ENCODE measurements at regions not wholly inside any gene's neighbourhood (a gene's known extent, or its start where the extent isn't known, plus 50 kb on each side); places are given as distances from the start of the nearest gene placed in this dataset.

DNA sequence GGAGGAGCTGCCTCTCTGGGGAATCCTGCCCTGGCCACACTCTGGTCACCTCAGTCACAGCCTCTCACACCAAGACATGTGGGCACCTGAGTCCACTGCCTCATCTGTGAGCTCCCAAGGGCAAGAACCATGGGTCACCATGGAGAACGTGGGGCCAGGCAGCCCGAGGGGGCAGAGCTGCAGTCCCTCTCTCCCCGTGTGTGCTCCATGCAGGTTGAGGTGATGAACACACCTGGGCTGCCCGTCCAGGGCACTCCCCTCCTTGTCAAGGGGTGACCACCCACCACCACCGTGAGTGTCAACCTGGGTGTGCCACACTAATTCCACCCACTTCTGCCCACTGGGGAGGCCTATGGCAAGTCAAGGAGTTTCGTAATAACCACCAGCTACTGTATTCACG, 159.6 kb upstream of the RAB6C start:
- peaks cover 22% of the 10 kb centered on the region for H3K9me3 Mint-ChIP-seq
- H3K4me1 Mint-ChIP-seq, result no peaks in the 10 kb centered on the region
- DNase-seq (ENCODE audit: low spot score) (no peak), ATAC-seq (no peak)
- no peak overlapping the region for H3K27ac Mint-ChIP-seq
- POLR2A ChIA-PET, result no interaction called here
- no peaks in the 10 kb centered on the region; the same call in 1 of the 2 replicates for H3K27me3 Mint-ChIP-seq (ENCODE audit: low read depth)
- CTCF ChIA-PET, result no interaction called here
- no peak for TF ChIP-seq IRF2 (CRISPR knock-in tag; IDR thresholded peaks at IDR 0.05; ENCODE audit: borderline replicate concordance, low read depth)
- TF ChIP-seq, protein P1, sequence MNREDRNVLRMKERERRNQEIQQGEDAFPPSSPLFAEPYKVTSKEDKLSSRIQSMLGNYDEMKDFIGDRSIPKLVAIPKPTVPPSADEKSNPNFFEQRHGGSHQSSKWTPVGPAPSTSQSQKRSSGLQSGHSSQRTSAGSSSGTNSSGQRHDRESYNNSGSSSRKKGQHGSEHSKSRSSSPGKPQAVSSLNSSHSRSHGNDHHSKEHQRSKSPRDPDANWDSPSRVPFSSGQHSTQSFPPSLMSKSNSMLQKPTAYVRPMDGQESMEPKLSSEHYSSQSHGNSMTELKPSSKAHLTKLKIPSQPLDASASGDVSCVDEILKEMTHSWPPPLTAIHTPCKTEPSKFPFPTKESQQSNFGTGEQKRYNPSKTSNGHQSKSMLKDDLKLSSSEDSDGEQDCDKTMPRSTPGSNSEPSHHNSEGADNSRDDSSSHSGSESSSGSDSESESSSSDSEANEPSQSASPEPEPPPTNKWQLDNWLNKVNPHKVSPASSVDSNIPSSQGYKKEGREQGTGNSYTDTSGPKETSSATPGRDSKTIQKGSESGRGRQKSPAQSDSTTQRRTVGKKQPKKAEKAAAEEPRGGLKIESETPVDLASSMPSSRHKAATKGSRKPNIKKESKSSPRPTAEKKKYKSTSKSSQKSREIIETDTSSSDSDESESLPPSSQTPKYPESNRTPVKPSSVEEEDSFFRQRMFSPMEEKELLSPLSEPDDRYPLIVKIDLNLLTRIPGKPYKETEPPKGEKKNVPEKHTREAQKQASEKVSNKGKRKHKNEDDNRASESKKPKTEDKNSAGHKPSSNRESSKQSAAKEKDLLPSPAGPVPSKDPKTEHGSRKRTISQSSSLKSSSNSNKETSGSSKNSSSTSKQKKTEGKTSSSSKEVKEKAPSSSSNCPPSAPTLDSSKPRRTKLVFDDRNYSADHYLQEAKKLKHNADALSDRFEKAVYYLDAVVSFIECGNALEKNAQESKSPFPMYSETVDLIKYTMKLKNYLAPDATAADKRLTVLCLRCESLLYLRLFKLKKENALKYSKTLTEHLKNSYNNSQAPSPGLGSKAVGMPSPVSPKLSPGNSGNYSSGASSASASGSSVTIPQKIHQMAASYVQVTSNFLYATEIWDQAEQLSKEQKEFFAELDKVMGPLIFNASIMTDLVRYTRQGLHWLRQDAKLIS (CRISPR knock-in tag; IDR thresholded peaks at IDR 0.05; ENCODE audit: borderline replicate concordance), result no peak
- TF ChIP-seq, protein P2, sequence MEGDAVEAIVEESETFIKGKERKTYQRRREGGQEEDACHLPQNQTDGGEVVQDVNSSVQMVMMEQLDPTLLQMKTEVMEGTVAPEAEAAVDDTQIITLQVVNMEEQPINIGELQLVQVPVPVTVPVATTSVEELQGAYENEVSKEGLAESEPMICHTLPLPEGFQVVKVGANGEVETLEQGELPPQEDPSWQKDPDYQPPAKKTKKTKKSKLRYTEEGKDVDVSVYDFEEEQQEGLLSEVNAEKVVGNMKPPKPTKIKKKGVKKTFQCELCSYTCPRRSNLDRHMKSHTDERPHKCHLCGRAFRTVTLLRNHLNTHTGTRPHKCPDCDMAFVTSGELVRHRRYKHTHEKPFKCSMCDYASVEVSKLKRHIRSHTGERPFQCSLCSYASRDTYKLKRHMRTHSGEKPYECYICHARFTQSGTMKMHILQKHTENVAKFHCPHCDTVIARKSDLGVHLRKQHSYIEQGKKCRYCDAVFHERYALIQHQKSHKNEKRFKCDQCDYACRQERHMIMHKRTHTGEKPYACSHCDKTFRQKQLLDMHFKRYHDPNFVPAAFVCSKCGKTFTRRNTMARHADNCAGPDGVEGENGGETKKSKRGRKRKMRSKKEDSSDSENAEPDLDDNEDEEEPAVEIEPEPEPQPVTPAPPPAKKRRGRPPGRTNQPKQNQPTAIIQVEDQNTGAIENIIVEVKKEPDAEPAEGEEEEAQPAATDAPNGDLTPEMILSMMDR (IDR thresholded peaks at IDR 0.05), result no peak
- no peak for TF ChIP-seq NFYB (CRISPR knock-in tag; conservative IDR thresholded peaks at IDR 0.05; ENCODE audit: low read depth)
- TF ChIP-seq, protein P3, sequence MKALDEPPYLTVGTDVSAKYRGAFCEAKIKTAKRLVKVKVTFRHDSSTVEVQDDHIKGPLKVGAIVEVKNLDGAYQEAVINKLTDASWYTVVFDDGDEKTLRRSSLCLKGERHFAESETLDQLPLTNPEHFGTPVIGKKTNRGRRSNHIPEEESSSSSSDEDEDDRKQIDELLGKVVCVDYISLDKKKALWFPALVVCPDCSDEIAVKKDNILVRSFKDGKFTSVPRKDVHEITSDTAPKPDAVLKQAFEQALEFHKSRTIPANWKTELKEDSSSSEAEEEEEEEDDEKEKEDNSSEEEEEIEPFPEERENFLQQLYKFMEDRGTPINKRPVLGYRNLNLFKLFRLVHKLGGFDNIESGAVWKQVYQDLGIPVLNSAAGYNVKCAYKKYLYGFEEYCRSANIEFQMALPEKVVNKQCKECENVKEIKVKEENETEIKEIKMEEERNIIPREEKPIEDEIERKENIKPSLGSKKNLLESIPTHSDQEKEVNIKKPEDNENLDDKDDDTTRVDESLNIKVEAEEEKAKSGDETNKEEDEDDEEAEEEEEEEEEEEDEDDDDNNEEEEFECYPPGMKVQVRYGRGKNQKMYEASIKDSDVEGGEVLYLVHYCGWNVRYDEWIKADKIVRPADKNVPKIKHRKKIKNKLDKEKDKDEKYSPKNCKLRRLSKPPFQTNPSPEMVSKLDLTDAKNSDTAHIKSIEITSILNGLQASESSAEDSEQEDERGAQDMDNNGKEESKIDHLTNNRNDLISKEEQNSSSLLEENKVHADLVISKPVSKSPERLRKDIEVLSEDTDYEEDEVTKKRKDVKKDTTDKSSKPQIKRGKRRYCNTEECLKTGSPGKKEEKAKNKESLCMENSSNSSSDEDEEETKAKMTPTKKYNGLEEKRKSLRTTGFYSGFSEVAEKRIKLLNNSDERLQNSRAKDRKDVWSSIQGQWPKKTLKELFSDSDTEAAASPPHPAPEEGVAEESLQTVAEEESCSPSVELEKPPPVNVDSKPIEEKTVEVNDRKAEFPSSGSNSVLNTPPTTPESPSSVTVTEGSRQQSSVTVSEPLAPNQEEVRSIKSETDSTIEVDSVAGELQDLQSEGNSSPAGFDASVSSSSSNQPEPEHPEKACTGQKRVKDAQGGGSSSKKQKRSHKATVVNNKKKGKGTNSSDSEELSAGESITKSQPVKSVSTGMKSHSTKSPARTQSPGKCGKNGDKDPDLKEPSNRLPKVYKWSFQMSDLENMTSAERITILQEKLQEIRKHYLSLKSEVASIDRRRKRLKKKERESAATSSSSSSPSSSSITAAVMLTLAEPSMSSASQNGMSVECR (CRISPR knock-in tag; IDR thresholded peaks at IDR 0.05; ENCODE audit: borderline replicate concordance), result no peak
- no peak for TF ChIP-seq ZNF232 (CRISPR knock-in tag; IDR thresholded peaks at IDR 0.05)
- TF ChIP-seq NFE2L1 (CRISPR knock-in tag; IDR thresholded peaks at IDR 0.05), result no peak
- TF ChIP-seq CBFB (CRISPR knock-in tag; IDR thresholded peaks at IDR 0.05; ENCODE audit: low read depth), result no peak
- no peak for TF ChIP-seq ZNF317 (CRISPR knock-in tag; IDR thresholded peaks at IDR 0.05; ENCODE audit: borderline replicate concordance, low read depth)
- TF ChIP-seq, protein P4, sequence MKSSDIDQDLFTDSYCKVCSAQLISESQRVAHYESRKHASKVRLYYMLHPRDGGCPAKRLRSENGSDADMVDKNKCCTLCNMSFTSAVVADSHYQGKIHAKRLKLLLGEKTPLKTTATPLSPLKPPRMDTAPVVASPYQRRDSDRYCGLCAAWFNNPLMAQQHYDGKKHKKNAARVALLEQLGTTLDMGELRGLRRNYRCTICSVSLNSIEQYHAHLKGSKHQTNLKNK (CRISPR knock-in tag; IDR thresholded peaks at IDR 0.05), result no peak
- no peak for TF ChIP-seq ZBTB21 (CRISPR knock-in tag; IDR thresholded peaks at IDR 0.05; ENCODE audit: borderline replicate concordance)
- no peak for TF ChIP-seq ZNF396 (CRISPR knock-in tag; IDR thresholded peaks at IDR 0.05; ENCODE audit: borderline replicate concordance)
- no peak for TF ChIP-seq ZNF671 (CRISPR knock-in tag; IDR thresholded peaks at IDR 0.05)
- no peak for TF ChIP-seq HMGA2 (CRISPR knock-in tag; IDR thresholded peaks at IDR 0.05)
- no peak for TF ChIP-seq MYBL2 (CRISPR knock-in tag; IDR thresholded peaks at IDR 0.05)
- TF ChIP-seq, protein P5, sequence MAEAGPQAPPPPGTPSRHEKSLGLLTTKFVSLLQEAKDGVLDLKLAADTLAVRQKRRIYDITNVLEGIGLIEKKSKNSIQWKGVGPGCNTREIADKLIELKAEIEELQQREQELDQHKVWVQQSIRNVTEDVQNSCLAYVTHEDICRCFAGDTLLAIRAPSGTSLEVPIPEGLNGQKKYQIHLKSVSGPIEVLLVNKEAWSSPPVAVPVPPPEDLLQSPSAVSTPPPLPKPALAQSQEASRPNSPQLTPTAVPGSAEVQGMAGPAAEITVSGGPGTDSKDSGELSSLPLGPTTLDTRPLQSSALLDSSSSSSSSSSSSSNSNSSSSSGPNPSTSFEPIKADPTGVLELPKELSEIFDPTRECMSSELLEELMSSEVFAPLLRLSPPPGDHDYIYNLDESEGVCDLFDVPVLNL (CRISPR knock-in tag; IDR thresholded peaks at IDR 0.05; ENCODE audit: borderline replicate concordance, low read depth), result no peak
- no peak for TF ChIP-seq GABPB1 (CRISPR knock-in tag; IDR thresholded peaks at IDR 0.05)
- TF ChIP-seq FOXJ3 (CRISPR knock-in tag; IDR thresholded peaks at IDR 0.05; ENCODE audit: borderline replicate concordance), result no peak
- no peak for TF ChIP-seq KAT7 (CRISPR knock-in tag; IDR thresholded peaks at IDR 0.05; ENCODE audit: borderline replicate concordance)
- H3K4me3 Mint-ChIP-seq, result no peak overlapping the region
- peaks cover 18% of the 10 kb centered on the region for H3K36me3 Mint-ChIP-seq
